GM19328 (cell line): ENCODE measurements at regions not wholly inside any gene's neighbourhood (a gene's known extent, or its start where the extent isn't known, plus 50 kb on each side); places are given as distances from the start of the nearest gene placed in this dataset.
"Not testable (repeated sequence)": the region's sequence is repeated elsewhere in the genome, so short reads cannot be mapped to it uniquely, and the experiment has no call there.

Experiments
- ATAC-seq: cut with Tn5 transposase; IDR thresholded peaks from one replicate; pipeline ENCODE4 v1.9.1; 2021; ENCODE audit warnings: mild to moderate bottlenecking, moderate library complexity; ENCODE audit not compliant: unreplicated experiment

- no peak for ATAC-seq
Measured at GRCh38 chr12:66733321-66733720, 54.4 kb upstream of the GRIP1 start.

DNA sequence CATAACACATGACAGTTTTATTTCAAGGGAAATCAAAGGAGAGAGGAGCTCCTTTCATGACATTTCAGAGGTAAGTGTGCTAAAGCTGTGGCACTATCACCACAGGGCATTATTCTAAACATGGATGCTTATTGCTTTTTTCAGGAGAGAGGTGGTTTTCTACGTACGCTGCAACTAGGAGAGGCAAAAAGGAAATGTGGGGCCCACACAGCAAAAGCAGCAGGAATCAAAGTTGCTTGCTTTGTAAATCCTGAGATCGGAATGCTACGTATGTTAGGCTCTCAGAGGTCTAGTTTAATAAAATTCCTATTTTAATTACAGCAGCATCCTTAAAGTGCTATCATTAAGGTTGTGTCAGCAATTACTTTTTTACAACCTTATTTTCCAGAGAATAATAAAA is 55.0 kb upstream of the GRIP1 start:
- no peak for ATAC-seq

- no peak for ATAC-seq
Measured at GRCh38 chr12:66735275-66735674, 56.4 kb upstream of the GRIP1 start.

GRCh38 chr12:66736931-66737330 is 58.1 kb upstream of the GRIP1 start:
- ATAC-seq, result no peak

- ATAC-seq, result no peak
Measured at GRCh38 chr12:66739266-66739665, 60.4 kb upstream of the GRIP1 start.

GRCh38 chr12:66739940-66740651 is 61.2 kb upstream of the GRIP1 start:
- no peak for ATAC-seq

DNA sequence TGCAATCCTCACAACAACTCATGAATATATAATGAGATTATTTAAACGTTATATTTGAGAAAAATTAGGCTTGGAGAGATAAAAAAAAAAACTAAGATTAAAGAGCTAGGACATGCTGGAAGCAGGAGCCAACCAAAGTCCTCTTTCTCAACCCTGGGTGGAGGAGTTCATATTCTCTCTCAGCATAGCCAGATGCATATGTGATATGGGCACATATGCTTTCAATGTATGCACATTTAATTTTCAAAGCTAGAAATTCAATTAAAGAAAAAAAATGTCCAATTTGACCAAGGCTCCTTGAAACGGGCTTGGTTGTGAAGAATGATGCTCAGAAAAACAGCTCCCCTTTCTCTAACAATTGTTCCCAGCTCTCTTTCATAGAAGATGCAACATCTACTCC is 61.9 kb upstream of the GRIP1 start:
- ATAC-seq, result no peak

- ATAC-seq, result no peak
Measured at GRCh38 chr12:66741919-66742318, 63.0 kb upstream of the GRIP1 start.

DNA sequence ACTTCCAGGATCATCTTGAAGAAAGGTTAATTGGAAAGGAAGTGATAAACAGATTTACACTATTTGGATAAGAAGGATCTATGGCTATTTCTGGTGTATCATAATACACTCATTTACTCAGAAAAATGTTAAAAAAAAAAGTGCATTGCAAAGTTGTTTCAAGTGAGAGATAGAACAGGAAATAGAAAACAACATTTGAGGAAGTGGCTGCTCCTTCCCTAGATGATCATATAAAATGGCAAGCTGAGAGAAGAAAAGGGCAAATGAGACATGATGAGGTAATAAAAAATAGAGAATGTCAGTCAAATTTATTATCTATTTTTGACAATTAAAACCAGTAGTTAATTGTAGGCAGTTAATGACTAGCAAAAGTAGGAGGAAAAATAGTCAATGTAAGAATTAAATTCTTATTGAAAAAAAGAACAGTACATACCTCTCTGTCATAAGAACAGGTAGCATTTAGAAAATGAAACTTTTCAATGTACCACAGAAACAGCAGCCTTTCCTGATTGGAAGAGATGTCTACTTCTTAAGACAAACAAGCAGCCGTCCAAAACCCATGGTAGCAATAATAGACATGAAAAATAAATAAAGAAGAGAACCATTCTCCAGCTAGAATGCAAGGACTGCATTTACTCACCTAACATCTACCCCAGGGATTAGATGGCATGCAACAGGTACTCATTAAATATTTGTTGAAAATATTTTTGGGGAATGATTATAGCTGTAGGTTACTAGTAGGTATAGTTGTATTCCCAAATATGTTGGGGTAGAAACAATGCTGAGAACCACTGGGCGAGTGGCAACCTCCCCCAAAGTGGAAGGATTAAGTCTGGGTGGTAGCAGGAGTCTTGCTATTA is 63.9 kb upstream of the GRIP1 start:
- ATAC-seq, result no peak

DNA sequence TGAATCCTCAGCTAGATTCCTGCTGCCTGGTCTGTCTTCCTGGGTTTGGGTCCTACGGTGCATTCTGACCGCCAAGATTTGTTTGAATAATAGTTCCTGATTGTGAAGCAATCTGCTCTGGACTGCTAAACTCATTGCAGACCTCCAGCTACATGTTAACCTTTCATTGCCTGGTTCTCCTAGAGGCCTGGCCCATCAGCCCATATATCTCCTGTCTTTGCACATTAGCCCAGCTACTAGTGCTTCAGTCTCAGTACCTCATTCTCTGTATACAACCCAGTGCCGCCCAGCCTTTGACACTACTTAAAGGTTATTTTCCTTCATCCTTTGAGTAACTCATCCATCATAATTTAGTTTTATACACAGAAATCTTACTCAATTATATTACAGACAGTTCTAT is 65.6 kb upstream of the GRIP1 start:
- no peak for ATAC-seq

DNA sequence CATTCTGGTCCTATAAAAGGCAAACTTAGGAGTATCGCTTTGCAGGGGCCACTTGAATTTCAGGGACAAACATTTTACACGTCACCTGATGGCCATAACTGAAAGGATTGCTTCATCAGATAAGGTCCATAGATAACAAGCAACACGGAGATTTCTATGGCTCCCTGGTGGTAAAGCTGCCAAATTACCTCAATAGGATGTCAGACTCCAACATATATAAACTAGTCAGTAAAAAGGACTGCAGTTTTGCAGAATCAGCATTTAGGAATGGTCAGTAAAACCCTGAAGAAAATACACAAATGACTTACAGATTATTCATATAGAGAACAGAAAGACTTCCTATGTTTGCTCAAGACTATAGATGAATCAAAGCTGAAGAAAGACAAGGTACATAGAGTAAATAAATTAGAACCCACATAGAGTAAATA is 66.1 kb upstream of the GRIP1 start:
- no peak for ATAC-seq

GRCh38 chr12:66746489-66747201 is 67.8 kb upstream of the GRIP1 start:
- ATAC-seq, result no peak

DNA sequence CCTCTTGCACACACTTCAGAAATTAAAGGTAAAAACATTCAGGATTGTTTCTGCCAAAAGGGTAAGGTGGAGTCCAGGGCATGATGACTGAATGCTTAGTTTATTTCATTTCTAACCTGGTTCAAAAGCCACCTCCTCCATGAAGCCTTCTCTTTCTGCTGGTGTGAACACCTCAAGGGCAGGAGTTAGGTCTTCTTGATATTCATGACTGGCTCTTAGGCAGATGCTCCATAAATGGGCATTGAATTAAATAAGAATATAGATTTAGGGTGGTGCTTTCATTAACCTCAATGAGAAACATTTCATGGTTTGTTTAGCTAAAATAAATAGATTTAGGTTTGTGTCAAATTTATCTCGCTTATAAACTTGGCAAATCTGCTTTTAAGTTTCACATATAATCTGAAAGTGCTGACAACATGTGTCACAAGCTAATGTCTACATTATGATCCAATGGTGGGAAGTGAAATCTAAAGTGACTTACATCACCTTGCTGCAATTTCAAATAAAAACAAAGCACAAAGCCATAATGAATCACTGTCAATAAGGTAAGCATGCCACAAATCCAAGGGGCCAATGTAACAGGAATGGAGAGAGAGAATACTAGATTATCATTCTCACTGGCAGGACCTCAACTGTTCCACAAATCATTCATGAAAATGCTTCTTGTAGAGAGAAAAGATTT is 72.7 kb upstream of the GRIP1 start:
- ATAC-seq, result no peak

- ATAC-seq, result no peak
Measured at GRCh38 chr12:66753810-66754209, 74.9 kb upstream of the GRIP1 start.

- ATAC-seq, result no peak
Measured at GRCh38 chr12:66755727-66756395, 77.0 kb upstream of the GRIP1 start.

- no peak for ATAC-seq
Measured at GRCh38 chr12:66756631-66757030, 77.8 kb upstream of the GRIP1 start.

- not testable (repeated sequence) for ATAC-seq
Measured at GRCh38 chr12:66760122-66760521, 81.2 kb upstream of the GRIP1 start.

GRCh38 chr12:66763467-66763866 is 84.6 kb upstream of the GRIP1 start:
- ATAC-seq, result no peak

GRCh38 chr12:66765204-66765603 is 86.3 kb upstream of the GRIP1 start:
- no peak for ATAC-seq

DNA sequence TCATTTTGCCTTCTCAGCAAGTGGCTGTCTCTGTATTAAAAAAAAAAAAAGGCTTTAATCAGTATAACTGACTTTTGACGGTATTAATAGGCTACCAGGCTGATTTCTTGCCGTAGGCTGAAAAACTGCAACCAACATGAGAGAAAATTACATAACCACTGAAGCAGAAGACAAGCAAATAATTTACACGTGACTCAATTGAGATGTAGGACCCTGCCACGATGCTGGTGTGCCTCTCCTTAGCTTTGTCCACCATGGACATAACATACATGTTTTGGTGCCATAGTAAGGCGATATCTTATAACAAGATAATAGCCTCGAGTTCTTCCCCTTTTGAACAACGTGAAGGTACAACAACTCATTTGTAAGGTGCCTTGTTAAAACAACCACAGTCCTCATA is 88.7 kb upstream of the GRIP1 start:
- ATAC-seq, result no peak

DNA sequence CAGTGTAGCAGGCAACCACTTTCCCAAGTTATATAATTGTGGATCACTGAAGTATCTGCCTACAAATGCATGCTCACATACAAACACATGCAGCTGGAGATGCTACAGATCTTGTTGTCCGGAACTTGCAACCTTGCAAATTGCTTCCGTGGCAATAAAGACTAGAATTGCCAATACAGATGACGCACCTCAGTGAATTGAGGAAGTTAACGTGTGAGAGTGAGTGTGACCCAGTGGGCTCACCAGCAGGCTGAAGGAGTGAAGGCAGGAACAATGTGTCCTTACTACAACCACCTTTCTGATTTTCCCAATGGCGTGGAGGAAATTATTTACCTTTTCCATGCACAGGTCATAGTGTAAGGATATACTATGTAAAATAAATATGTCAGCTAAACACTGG is 89.4 kb upstream of the GRIP1 start:
- ATAC-seq, result no peak
